ENCODE measurements at regions not wholly inside any gene's neighbourhood (a gene's known extent, or its start where the extent isn't known, plus 50 kb on each side); places are given as distances from the start of the nearest gene placed in this dataset.
A peak's percentile ranks its signal among the peaks of the same experiment; 100 is the strongest.

DNA sequence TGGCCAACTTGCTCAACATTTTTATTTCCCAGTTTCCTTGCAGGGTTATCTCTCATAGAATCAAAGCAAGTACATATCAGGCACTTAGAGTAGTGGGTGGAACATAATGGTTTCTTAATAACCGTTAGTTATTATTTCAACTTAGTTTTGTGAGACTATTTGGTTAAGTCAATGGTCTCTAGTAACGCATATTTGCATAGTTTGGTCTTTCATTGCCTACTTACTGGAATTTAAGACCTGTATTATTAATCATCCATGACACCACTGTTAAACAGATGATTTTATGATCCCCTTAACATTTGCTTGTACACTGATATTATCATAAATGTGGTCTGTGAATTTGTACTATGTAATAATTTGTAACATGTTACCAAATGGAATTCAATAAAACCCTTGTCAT is 70.9 kb upstream of the SMIM31 start:
- TF ChIP-seq, protein P1, sequence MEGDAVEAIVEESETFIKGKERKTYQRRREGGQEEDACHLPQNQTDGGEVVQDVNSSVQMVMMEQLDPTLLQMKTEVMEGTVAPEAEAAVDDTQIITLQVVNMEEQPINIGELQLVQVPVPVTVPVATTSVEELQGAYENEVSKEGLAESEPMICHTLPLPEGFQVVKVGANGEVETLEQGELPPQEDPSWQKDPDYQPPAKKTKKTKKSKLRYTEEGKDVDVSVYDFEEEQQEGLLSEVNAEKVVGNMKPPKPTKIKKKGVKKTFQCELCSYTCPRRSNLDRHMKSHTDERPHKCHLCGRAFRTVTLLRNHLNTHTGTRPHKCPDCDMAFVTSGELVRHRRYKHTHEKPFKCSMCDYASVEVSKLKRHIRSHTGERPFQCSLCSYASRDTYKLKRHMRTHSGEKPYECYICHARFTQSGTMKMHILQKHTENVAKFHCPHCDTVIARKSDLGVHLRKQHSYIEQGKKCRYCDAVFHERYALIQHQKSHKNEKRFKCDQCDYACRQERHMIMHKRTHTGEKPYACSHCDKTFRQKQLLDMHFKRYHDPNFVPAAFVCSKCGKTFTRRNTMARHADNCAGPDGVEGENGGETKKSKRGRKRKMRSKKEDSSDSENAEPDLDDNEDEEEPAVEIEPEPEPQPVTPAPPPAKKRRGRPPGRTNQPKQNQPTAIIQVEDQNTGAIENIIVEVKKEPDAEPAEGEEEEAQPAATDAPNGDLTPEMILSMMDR (IDR thresholded peaks at IDR 0.05): no peak
- Histone ChIP-seq H3K4me1 (no peaks in the 10 kb centered on the region), H3K27ac (no peak overlapping the region), H3K4me3 (no peak overlapping the region), H3K27me3 (no peaks in the 10 kb centered on the region), H3K36me3 (no peaks in the 10 kb centered on the region), H3K9me3 (no peaks in the 10 kb centered on the region)
- no peak for DNase-seq (ENCODE audit: low spot score)

DNA sequence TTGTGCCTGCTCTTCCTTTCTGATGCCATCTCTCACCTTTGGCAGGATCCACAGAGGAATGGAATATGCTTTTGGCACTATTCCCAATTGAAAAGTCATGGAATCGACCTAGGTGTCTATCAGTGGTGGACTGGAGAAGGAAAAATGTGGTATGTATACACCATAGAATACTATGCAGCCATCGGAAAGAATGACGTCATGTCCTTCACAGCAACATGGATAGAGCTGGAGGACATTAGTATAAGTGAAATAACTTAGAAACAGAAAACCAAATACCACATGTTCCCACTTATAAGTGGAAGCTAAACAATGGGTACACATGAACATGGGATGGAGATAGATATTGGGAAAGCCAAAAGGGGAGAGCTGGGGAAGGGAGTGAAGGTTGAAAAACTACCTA is 58.3 kb upstream of the SMIM31 start:
- Histone ChIP-seq H3K9me3 (no peaks in the 10 kb centered on the region), H3K4me3 (no peak overlapping the region), H3K27ac (no peak overlapping the region), H3K4me1 (no peaks in the 10 kb centered on the region), H3K36me3 (no peaks in the 10 kb centered on the region), H3K27me3 (no peaks in the 10 kb centered on the region)
- no peak for DNase-seq (ENCODE audit: low spot score)
- TF ChIP-seq, protein P1 (IDR thresholded peaks at IDR 0.05): no peak

DNA sequence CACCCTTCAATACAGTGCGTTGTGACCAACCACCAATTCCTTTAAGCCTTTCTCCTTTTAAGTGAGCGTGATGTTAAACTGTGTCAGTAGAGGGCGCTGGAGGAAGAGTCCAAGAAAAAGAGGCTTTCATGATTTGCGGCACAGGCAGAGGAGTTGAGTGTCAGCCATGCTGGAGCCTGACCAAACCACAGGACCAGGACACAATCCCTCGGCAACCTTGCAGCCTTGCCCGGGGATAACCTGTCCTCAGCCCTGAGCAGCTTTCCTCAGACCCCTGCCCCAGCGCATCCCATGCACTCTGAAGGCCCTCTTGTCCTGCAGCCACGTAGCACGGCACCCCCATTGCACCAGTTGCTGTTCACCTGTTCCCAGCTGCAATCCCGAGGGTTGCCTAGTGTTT is 53.5 kb upstream of the SMIM31 start:
- Histone ChIP-seq H3K4me1 (no peaks in the 10 kb centered on the region), H3K36me3 (no peaks in the 10 kb centered on the region), H3K9me3 (no peaks in the 10 kb centered on the region), H3K27ac (no peak overlapping the region), H3K27me3 (no peaks in the 10 kb centered on the region), H3K4me3 (no peak overlapping the region)
- TF ChIP-seq, protein P1 (IDR thresholded peaks at IDR 0.05): peak in 1 of 2 donors; percentile 19
- DNase-seq (ENCODE audit: low spot score): no peak

DNA sequence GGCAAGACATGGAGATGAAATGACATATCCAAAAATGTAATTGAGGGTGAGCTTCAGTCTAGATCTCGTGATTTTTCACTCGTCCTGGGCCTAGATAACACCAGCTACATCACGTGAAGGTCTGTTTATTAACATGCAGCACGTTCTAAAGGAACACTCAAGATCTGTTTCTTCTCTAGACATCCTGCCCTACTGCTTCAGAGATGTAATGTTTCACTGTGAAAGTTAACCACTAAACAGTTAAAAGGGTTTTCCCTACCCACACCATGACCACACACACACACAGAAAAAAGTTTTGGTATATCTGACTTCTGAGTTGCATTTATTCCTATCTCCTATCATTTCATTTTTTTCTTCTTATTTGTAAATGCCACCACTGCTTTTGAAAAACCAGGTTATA is 52.3 kb upstream of the SMIM31 start:
- H3K4me3 ChIP-seq: no peak overlapping the region
- TF ChIP-seq, protein P1 (IDR thresholded peaks at IDR 0.05): no peak
- no peaks in the 10 kb centered on the region for H3K36me3 ChIP-seq
- no peaks in the 10 kb centered on the region for H3K27me3 ChIP-seq
- no peak for DNase-seq (ENCODE audit: low spot score)
- H3K9me3 ChIP-seq: no peaks in the 10 kb centered on the region
- no peaks in the 10 kb centered on the region for H3K4me1 ChIP-seq
- H3K27ac ChIP-seq: no peak overlapping the region

Data from right atrium auricular region (tissue), 2 donors.